CD4-positive, alpha-beta T cell (primary cell): ENCODE measurements at regions not wholly inside any gene's neighbourhood (a gene's known extent, or its start where the extent isn't known, plus 50 kb on each side); places are given as distances from the start of the nearest gene placed in this dataset.

Experiments
- ATAC-seq: fragments of 200-7000 bp; cut with Tn5 transposase; one replicate; pipeline ENCODE4 v1.10.0; 2022; ENCODE audit warnings: mild to moderate bottlenecking; ENCODE audit not compliant: poor library complexity
- CTCF ChIA-PET: fragments of 350-600 bp; sonication (Branson Sonifier 250); formaldehyde crosslinking; loops from one replicate; lab custom pipeline; 2021; ENCODE audit warnings: antibody characterized with exemption, inconsistent platforms; lab: Charles Lee
- POLR2A ChIA-PET: fragments of 350-600 bp; sonication (Branson Sonifier 250); formaldehyde crosslinking; loops from one replicate; lab custom pipeline; 2021; ENCODE audit warnings: antibody characterized with exemption, inconsistent platforms; lab: Charles Lee
- DNase-seq, 14 experiments: peaks; one replicate each; pipeline ENCODE4 v3.0.0-alpha.2; 2013 to 2020; ENCODE audit warnings: mixed read lengths in 2 of 14
- H3K27ac ChIP-seq, 2 donors: one replicate each; pipeline versions ENCODE4 v1.5.1 to v1.7.0; 2013; ENCODE audit warnings: low read length in 2 of 2, low read depth in 1 of 2, mild to moderate bottlenecking in 1 of 2
- H3K27me3 ChIP-seq, 2 experiments: 1 replicate in 1 of 2; 2 replicates in 1 of 2; pipeline versions ENCODE4 v1.6.1 to v1.7.0; 2013; ENCODE audit warnings: low read length in 2 of 2, control low read depth in 1 of 2, mild to moderate bottlenecking in 1 of 2, moderate library complexity in 1 of 2; ENCODE audit not compliant: insufficient read depth in 2 of 2, control insufficient read depth in 1 of 2
- H3K36me3 ChIP-seq: one replicate; pipeline ENCODE4 v1.6.1; 2013; ENCODE audit warnings: low read length, control low read depth; ENCODE audit not compliant: insufficient read depth
- H3K4me1 ChIP-seq: one replicate; pipeline ENCODE4 v1.6.1; 2013; ENCODE audit warnings: low read length, control low read depth; ENCODE audit not compliant: insufficient read depth
- H3K4me3 ChIP-seq: one replicate; pipeline ENCODE4 v1.5.1; 2013; ENCODE audit warnings: mild to moderate bottlenecking, low read length, moderate library complexity
- H3K9me3 ChIP-seq, 2 experiments: 1 replicate in 1 of 2; 2 replicates in 1 of 2; pipeline versions ENCODE4 v1.6.1 to v1.7.0; 2013; ENCODE audit warnings: low read length in 2 of 2, mild to moderate bottlenecking in 2 of 2, control low read depth in 1 of 2, moderate library complexity in 1 of 2; ENCODE audit not compliant: control insufficient read depth in 1 of 2, insufficient read depth in 1 of 2
- H3K27ac Mint-ChIP-seq: one replicate; pipeline ENCODE4 v1.8.0; 2020; ENCODE audit warnings: mixed read lengths
- H3K27me3 Mint-ChIP-seq: one replicate; pipeline ENCODE4 v1.8.0; 2021; ENCODE audit warnings: mixed read lengths
- H3K36me3 Mint-ChIP-seq: one replicate; pipeline ENCODE4 v1.8.0; 2021; ENCODE audit warnings: low read depth, mixed read lengths
- H3K4me1 Mint-ChIP-seq: one replicate; pipeline ENCODE4 v1.8.0; 2021; ENCODE audit warnings: low read depth, mixed read lengths
- H3K4me3 Mint-ChIP-seq: one replicate; pipeline ENCODE4 v1.8.0; 2020; ENCODE audit warnings: mild to moderate bottlenecking, mixed read lengths
- H3K9me3 Mint-ChIP-seq: one replicate; pipeline ENCODE4 v1.8.0; 2020; ENCODE audit warnings: mixed read lengths
- CTCF ChIP-seq: fragments of 200-600 bp; IDR thresholded peaks from one replicate; pipeline ENCODE4 v1.8.0; 2022; ENCODE audit warnings: antibody characterized with exemption, mild to moderate bottlenecking
- intact Hi-C, 2 experiments: fragments of 100-400 bp; cut with DNase I in 1 of 2; cut with micrococcal nuclease in 1 of 2; formaldehyde crosslinking; loops; one replicate each; pipeline versions ENCODE4 v1.15.1 to v1.9.0; 2023 to 2025; cut with DNase I, micrococcal nuclease

GRCh38 chr2:176471949-176472348 lies 202.7 kb downstream of the MTX2 start:
- Histone ChIP-seq H3K4me3 (no peak overlapping the region), H3K36me3 (no peaks in the 10 kb centered on the region), H3K4me1 (peaks cover 10% of the 10 kb centered on the region), H3K27me3 (no peaks in the 10 kb centered on the region), H3K27ac (no peak overlapping the region), H3K9me3 (no peaks in the 10 kb centered on the region)
- Mint-ChIP-seq H3K4me1 (peaks cover 29% of the 10 kb centered on the region), H3K27ac (no peak overlapping the region), H3K27me3 (peaks cover 12% of the 10 kb centered on the region), H3K36me3 (no peaks in the 10 kb centered on the region), H3K4me3 (no peak overlapping the region), H3K9me3 (no peaks in the 10 kb centered on the region)
- intact Hi-C loops = no loop called here
- no peak for TF ChIP-seq CTCF
- CTCF ChIA-PET = interaction anchor here (1.2 kb wide), 1 partner anchor 17 kb away, joined by 3 read pairs; no protein-coding TSS in a partner anchor
- DNase-seq = no peak
- POLR2A ChIA-PET = no interaction called here
- ATAC-seq = no peak

- DNase-seq (peak in 2 of 14 experiments; percentile 7 to 19), ATAC-seq (no peak)
- peak overlapping the region; percentile 66 for H3K4me3 Mint-ChIP-seq
- Histone ChIP-seq H3K4me3 (no peak overlapping the region), H3K36me3 (no peaks in the 10 kb centered on the region), H3K4me1 (peaks cover 10% of the 10 kb centered on the region), H3K27ac (no peak overlapping the region), H3K9me3 (no peaks in the 10 kb centered on the region), H3K27me3 (no peaks in the 10 kb centered on the region)
- intact Hi-C loops = no loop called here
- no peaks in the 10 kb centered on the region for H3K9me3 Mint-ChIP-seq
- peaks cover 29% of the 10 kb centered on the region for H3K4me1 Mint-ChIP-seq
- POLR2A ChIA-PET = interaction anchor here (0.5 to 0.6 kb wide), 2 partner anchors 19 to 1745 kb away, joined by 3 read pairs; no protein-coding TSS in a partner anchor
- peaks cover 4% of the 10 kb centered on the region for H3K27me3 Mint-ChIP-seq
- no peak for TF ChIP-seq CTCF
- H3K27ac Mint-ChIP-seq = no peak overlapping the region
- CTCF ChIA-PET = no interaction called here
- no peaks in the 10 kb centered on the region for H3K36me3 Mint-ChIP-seq
Measured at GRCh38 chr2:176473177-176473576, 203.9 kb downstream of the MTX2 start.

GRCh38 chr2:176473851-176474250 lies 204.6 kb downstream of the MTX2 start:
- DNase-seq = no peak
- Mint-ChIP-seq H3K36me3 (no peaks in the 10 kb centered on the region), H3K27ac (no peak overlapping the region), H3K4me1 (peaks cover 29% of the 10 kb centered on the region), H3K9me3 (no peaks in the 10 kb centered on the region), H3K27me3 (no peaks in the 10 kb centered on the region), H3K4me3 (peak overlapping the region; percentile 58)
- no peak for TF ChIP-seq CTCF
- no peaks in the 10 kb centered on the region for H3K9me3 ChIP-seq
- no peaks in the 10 kb centered on the region for H3K36me3 ChIP-seq
- intact Hi-C loops = no loop called here
- peaks cover 10% of the 10 kb centered on the region for H3K4me1 ChIP-seq
- no peak overlapping the region for H3K27ac ChIP-seq
- POLR2A ChIA-PET = interaction anchor here (0.5 kb wide), 1 partner anchor 1746 kb away, joined by 3 read pairs; no protein-coding TSS in a partner anchor
- CTCF ChIA-PET = no interaction called here
- H3K4me3 ChIP-seq = no peak overlapping the region
- no peaks in the 10 kb centered on the region for H3K27me3 ChIP-seq
- ATAC-seq = no peak
